ENCODE measurements at regions not wholly inside any gene's neighbourhood (a gene's known extent, or its start where the extent isn't known, plus 50 kb on each side); places are given as distances from the start of the nearest gene placed in this dataset.

GRCh38 chr11:121740902-121741301 lies 288.1 kb upstream of the SORL1-AS1 start:
- TF ChIP-seq CTCF (IDR thresholded peaks at IDR 0.05) (no peak), EZH2 (IDR thresholded peaks at IDR 0.05; ENCODE audit: borderline replicate concordance, insufficient read depth, low read depth, low read length, poor library complexity, severe bottlenecking) (no peak)
